ENCODE measurements at regions not wholly inside any gene's neighbourhood (a gene's known extent, or its start where the extent isn't known, plus 50 kb on each side); places are given as distances from the start of the nearest gene placed in this dataset.
"Not testable (repeated sequence)": the region's sequence is repeated elsewhere in the genome, so short reads cannot be mapped to it uniquely, and the experiment has no call there.

GRCh38 chr7:63205136-63205535, 793.5 kb upstream of the ZNF722 start:
- Histone ChIP-seq H3K4me3 (no peak overlapping the region), H3K9me3 (peaks cover 0 to 84% (median 0%) of the 10 kb centered on the region in 11 donors), H3K27me3 (no peaks in the 10 kb centered on the region), H3K4me1 (no peaks in the 10 kb centered on the region), H3K36me3 (no peaks in the 10 kb centered on the region), H3K27ac (no peak overlapping the region)
- ATAC-seq (no peak), DNase-seq (no peak)
- intact Hi-C loops (cut with DNase I), result loop anchor here in 1 of 10 donors (5.0 kb wide), 1 partner anchor 653 kb away; no protein-coding TSS in a partner anchor
- 99 to 100% methylated on average over 2 of the region's 2 CpGs for WGBS, 2 donors
- no peak for TF ChIP-seq CTCF (IDR thresholded peaks at IDR 0.05)

- H3K27me3 ChIP-seq; ATAC-seq; H3K4me3 ChIP-seq; H3K27ac ChIP-seq; DNase-seq; intact Hi-C loops (cut with DNase I); H3K36me3 ChIP-seq; H3K4me1 ChIP-seq: not testable (repeated sequence)
- WGBS, 2 donors, result 84 to 89% methylated on average over 17 to 18 of the region's 19 CpGs
- peaks cover 0 to 60% (median 0%) of the 10 kb centered on the region in 11 donors for H3K9me3 ChIP-seq
Observed at GRCh38 chr7:63233101-63233500, 765.5 kb upstream of the ZNF722 start.

- no peaks in the 10 kb centered on the region for H3K4me1 ChIP-seq
- H3K27me3 ChIP-seq, result no peaks in the 10 kb centered on the region
- intact Hi-C loops (cut with DNase I), result no loop called here
- no peak for DNase-seq
- peaks cover 0 to 63% (median 0%) of the 10 kb centered on the region in 11 donors for H3K9me3 ChIP-seq
- no peak for TF ChIP-seq CTCF (IDR thresholded peaks at IDR 0.05)
- no peak overlapping the region for H3K27ac ChIP-seq
- H3K36me3 ChIP-seq, result no peaks in the 10 kb centered on the region
- ATAC-seq, result no peak
- no peak overlapping the region for H3K4me3 ChIP-seq
- 82 to 83% methylated on average over 10 of the region's 10 CpGs for WGBS, 2 donors
Observed at GRCh38 chr7:63233881-63234280, 764.8 kb upstream of the ZNF722 start.

Data from heart right ventricle (tissue), 16 donors.